AG10803 (cell line): ENCODE measurements at regions not wholly inside any gene's neighbourhood (a gene's known extent, or its start where the extent isn't known, plus 50 kb on each side); places are given as distances from the start of the nearest gene placed in this dataset.

Experiments
- DNase-seq: peaks from one replicate; pipeline ENCODE4 v3.0.0; 2010; ENCODE audit warnings: low read depth
- H3K4me3 ChIP-seq: 2 replicates; pipeline ENCODE4 v1.5.1; 2011; ENCODE audit warnings: mild to moderate bottlenecking, low read length, control low read depth
- CTCF ChIP-seq: conservative IDR thresholded peaks from 2 replicates; pipeline ENCODE4 v1.5.1; 2011; ENCODE audit warnings: mild to moderate bottlenecking, low read length, control low read depth, inconsistent platforms

- no peak for DNase-seq
- no peak overlapping the region for H3K4me3 ChIP-seq
- TF ChIP-seq CTCF: no peak
Measured at GRCh38 chr2:176844461-176844860, 368.1 kb upstream of the HNRNPA3 start.

- TF ChIP-seq CTCF: no peak
- DNase-seq: no peak
- H3K4me3 ChIP-seq: no peak overlapping the region
Measured at GRCh38 chr2:176845718-176846117, 366.9 kb upstream of the HNRNPA3 start.

GRCh38 chr2:176847575-176847974 lies 365.0 kb upstream of the HNRNPA3 start:
- no peak for DNase-seq
- no peak for TF ChIP-seq CTCF
- no peak overlapping the region for H3K4me3 ChIP-seq

GRCh38 chr2:176848844-176849243 lies 363.8 kb upstream of the HNRNPA3 start:
- no peak for TF ChIP-seq CTCF
- no peak for DNase-seq
- H3K4me3 ChIP-seq: no peak overlapping the region

- DNase-seq: no peak
- H3K4me3 ChIP-seq: no peak overlapping the region
- TF ChIP-seq CTCF: no peak
Measured at GRCh38 chr2:176851200-176851888, 361.2 kb upstream of the HNRNPA3 start.

- no peak for TF ChIP-seq CTCF
- no peak overlapping the region for H3K4me3 ChIP-seq
- DNase-seq: no peak
Measured at GRCh38 chr2:176851889-176852483, 360.6 kb upstream of the HNRNPA3 start.

GRCh38 chr2:176852667-176853066 lies 359.9 kb upstream of the HNRNPA3 start:
- no peak overlapping the region for H3K4me3 ChIP-seq
- no peak for TF ChIP-seq CTCF
- no peak for DNase-seq
